ENCODE measurements at regions not wholly inside any gene's neighbourhood (a gene's known extent, or its start where the extent isn't known, plus 50 kb on each side); places are given as distances from the start of the nearest gene placed in this dataset.

DNA sequence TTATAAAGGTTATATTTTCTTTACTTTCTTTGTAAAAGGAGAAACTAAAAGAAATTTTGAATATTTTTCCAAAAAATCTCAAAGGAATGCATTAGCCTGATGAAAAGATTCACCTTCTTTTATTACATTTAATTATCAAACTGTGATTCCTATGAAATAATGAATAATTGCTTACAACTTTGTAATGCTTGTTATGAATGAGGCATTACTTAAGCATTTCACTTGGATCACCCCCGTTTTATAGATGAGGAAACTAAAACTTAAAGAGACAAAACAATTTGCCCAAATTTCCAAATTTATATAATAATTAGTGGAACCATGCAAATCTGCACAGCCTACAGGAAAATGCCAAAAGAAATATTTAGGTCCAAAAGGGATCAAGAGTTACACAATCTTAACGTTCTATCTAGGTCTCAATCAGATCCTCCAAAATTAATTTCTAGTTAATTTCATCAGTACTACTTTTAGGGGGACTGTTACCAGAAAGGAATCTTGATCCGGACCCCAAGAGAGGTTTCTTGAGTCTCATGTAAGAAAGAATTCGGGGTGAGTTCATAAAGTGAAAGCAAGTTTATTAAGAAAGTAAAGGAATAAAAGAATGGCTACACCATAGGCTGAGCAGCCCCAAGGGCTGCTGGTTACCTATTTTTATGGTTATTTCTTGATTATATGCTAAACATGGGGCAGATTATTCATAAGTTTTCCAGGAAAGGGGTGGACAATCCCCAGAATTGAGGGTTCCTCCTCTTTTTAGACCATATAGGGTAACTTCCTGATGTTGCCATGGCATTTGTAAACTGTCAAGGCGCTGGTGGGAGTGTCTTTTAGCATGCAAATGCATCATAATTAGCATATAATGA lies 288.0 kb downstream of the ADGB start:
- H3K36me3 ChIP-seq = no peaks in the 10 kb centered on the region
- no peaks in the 10 kb centered on the region for H3K4me1 ChIP-seq
- H3K27ac ChIP-seq (replicated peaks in 1 of 4) = no peak overlapping the region
- no peaks in the 10 kb centered on the region for H3K27me3 ChIP-seq
- intact Hi-C loops (cut with DNase I) = no loop called here
- H3K9me3 ChIP-seq = no peaks in the 10 kb centered on the region
- no peak for DNase-seq (ENCODE audit: extremely low spot score)
- no peak overlapping the region for H3K4me3 ChIP-seq
- no peak for TF ChIP-seq EP300 (IDR thresholded peaks at IDR 0.05)
- 82% methylated on average over 5 of the region's 5 CpGs for WGBS

DNA sequence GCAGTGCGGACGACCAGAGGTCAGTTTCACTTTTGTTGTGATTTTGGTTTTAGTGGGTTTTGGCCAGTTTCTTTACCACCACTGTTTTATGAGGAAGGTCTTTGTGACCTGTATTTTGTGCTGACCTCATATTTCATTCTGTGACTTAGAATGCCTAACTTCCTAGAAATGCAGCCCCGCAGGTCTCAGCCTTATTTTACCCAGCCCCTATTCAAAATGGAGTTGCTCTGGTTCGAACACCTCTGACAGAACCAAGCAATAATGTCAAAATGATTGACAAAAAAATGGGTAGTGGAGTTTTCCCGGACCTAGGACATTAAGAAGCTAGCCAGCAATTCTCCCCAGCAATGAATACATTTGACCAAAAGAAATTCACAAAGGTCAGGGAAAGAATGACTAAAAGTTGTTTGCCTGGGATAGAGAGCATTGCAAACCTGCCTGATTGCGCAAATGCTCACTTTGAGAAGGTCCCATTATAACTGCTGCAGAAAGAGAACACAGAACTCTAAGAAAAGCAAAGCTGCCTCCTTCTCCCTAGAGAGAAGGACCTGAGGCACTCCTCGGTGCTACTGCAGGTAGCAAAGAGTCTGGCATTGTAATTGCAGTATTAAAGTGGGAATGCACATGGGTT lies 288.8 kb downstream of the ADGB start:
- Histone ChIP-seq H3K27ac (replicated peaks in 1 of 4) (no peak overlapping the region), H3K4me3 (no peak overlapping the region), H3K27me3 (no peaks in the 10 kb centered on the region), H3K4me1 (peaks cover 0 to 5% (median 0%) of the 10 kb centered on the region in 4 donors), H3K9me3 (no peaks in the 10 kb centered on the region), H3K36me3 (no peaks in the 10 kb centered on the region)
- TF ChIP-seq, protein P1, sequence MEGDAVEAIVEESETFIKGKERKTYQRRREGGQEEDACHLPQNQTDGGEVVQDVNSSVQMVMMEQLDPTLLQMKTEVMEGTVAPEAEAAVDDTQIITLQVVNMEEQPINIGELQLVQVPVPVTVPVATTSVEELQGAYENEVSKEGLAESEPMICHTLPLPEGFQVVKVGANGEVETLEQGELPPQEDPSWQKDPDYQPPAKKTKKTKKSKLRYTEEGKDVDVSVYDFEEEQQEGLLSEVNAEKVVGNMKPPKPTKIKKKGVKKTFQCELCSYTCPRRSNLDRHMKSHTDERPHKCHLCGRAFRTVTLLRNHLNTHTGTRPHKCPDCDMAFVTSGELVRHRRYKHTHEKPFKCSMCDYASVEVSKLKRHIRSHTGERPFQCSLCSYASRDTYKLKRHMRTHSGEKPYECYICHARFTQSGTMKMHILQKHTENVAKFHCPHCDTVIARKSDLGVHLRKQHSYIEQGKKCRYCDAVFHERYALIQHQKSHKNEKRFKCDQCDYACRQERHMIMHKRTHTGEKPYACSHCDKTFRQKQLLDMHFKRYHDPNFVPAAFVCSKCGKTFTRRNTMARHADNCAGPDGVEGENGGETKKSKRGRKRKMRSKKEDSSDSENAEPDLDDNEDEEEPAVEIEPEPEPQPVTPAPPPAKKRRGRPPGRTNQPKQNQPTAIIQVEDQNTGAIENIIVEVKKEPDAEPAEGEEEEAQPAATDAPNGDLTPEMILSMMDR (IDR thresholded peaks at IDR 0.05) = no peak
- TF ChIP-seq POLR2AphosphoS5 (IDR thresholded peaks at IDR 0.05) (no peak), POLR2A (IDR thresholded peaks at IDR 0.05; ENCODE audit: low read depth) (no peak), EP300 (IDR thresholded peaks at IDR 0.05) (no peak)
- WGBS = 92% methylated on average over 7 of the region's 7 CpGs
- no peak for DNase-seq (ENCODE audit: extremely low spot score)
- intact Hi-C loops (cut with DNase I) = no loop called here

DNA sequence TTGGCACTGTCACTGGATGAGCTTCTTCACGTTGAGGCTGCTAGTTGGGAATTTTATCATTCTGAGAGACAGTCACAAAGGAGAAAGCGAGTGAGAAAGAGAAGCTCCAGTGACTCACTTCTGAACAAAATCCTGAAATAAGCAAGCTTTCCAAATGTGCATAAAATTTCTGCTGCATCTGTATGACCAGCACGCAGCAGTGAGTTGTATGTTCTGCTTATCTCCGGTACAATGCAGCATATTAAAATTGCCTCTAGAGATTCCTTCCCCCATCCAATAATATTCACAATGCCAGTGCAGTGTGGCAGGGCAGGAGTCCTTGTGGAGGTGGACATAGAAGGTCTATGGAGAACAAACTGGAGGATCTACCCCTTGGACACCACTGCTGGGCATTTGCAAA lies 290.5 kb downstream of the ADGB start:
- H3K9me3 ChIP-seq = no peaks in the 10 kb centered on the region
- 84% methylated on average over 4 of the region's 4 CpGs for WGBS
- no peak overlapping the region for H3K4me3 ChIP-seq
- H3K36me3 ChIP-seq = no peaks in the 10 kb centered on the region
- DNase-seq (ENCODE audit: extremely low spot score) = no peak
- TF ChIP-seq POLR2A (IDR thresholded peaks at IDR 0.05; ENCODE audit: low read depth) (no peak), EP300 (IDR thresholded peaks at IDR 0.05) (no peak), POLR2AphosphoS5 (IDR thresholded peaks at IDR 0.05) (no peak)
- TF ChIP-seq, protein P1 (IDR thresholded peaks at IDR 0.05) = no peak
- H3K4me1 ChIP-seq = peaks cover 0 to 5% (median 0%) of the 10 kb centered on the region in 4 donors
- intact Hi-C loops (cut with DNase I) = no loop called here
- no peak overlapping the region for H3K27ac ChIP-seq (replicated peaks in 1 of 4)
- no peaks in the 10 kb centered on the region for H3K27me3 ChIP-seq

DNA sequence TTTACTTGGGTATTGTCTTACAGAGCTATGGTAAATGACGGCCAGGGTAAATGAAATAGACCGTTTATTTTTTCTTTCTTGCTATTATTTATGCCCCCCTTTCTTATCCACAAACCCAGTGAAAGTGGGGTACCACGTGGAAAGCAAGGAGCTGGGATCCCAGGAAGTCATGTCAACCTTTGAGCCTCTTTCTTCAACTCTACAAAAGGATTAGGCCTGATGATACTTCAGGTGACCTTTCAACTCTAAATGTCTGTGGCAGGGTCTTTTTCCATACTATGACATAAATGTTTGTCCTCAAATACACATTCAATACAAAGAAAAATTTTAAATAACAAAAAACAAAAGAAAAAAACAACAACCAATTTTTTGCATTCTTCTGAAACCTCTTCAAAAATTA lies 291.4 kb downstream of the ADGB start:
- DNase-seq (ENCODE audit: extremely low spot score) = no peak
- no peak overlapping the region for H3K4me3 ChIP-seq
- H3K27me3 ChIP-seq = no peaks in the 10 kb centered on the region
- no peak overlapping the region for H3K27ac ChIP-seq (replicated peaks in 1 of 4)
- TF ChIP-seq, protein P1 (IDR thresholded peaks at IDR 0.05) = no peak
- TF ChIP-seq POLR2AphosphoS5 (IDR thresholded peaks at IDR 0.05) (no peak), EP300 (IDR thresholded peaks at IDR 0.05) (no peak), POLR2A (IDR thresholded peaks at IDR 0.05; ENCODE audit: low read depth) (no peak)
- H3K4me1 ChIP-seq = peaks cover 0 to 5% (median 0%) of the 10 kb centered on the region in 4 donors
- intact Hi-C loops (cut with DNase I) = no loop called here
- no peaks in the 10 kb centered on the region for H3K36me3 ChIP-seq
- WGBS = 91% methylated on average over 3 of the region's 3 CpGs
- no peaks in the 10 kb centered on the region for H3K9me3 ChIP-seq

DNA sequence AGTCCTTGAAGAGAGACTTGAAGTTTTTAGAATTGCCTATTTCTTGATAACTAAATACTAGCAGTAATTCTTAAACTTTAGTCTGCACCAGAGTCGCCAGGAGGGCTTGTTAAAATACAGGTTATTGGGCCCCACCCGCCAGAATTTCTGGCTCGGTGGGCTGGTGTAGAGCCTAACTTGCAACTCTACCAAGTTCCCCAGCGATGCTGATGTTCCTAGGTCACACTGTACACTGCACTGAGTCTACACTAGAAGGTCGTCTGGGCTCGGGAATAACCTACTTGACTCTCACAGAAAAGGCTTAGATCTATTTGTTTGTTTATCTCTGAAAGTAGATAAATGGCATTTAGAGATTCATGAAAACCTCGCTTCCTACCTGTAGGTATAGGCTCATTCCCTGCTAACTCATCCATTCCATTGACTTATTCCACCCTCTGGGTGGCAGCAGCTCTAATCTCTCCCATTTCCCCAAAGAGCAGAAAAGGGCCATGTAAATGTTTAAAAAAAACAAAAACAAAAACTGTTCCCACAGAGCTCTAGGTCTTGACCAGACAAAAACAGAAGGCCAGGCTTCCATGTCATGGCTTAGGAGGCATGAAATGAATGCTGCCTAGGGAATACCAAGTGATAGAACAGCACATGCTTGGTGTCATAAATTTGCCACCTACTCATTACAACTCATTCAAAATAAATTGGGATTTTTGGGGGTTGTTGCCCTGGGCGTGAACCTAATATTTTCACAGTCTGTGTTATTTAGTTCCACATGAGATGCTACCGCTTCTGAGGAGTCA lies 292.1 kb downstream of the ADGB start:
- Histone ChIP-seq H3K4me1 (peaks cover 0 to 5% (median 0%) of the 10 kb centered on the region in 4 donors), H3K9me3 (no peaks in the 10 kb centered on the region), H3K27me3 (no peaks in the 10 kb centered on the region), H3K36me3 (no peaks in the 10 kb centered on the region), H3K4me3 (no peak overlapping the region), H3K27ac (replicated peaks in 1 of 4) (no peak overlapping the region)
- intact Hi-C loops (cut with DNase I) = no loop called here
- 94% methylated on average over 9 of the region's 9 CpGs for WGBS
- no peak for DNase-seq (ENCODE audit: extremely low spot score)
- TF ChIP-seq POLR2AphosphoS5 (IDR thresholded peaks at IDR 0.05) = no peak
- no peak for TF ChIP-seq EP300 (IDR thresholded peaks at IDR 0.05)
- TF ChIP-seq, protein P1 (IDR thresholded peaks at IDR 0.05) = no peak
- no peak for TF ChIP-seq POLR2A (IDR thresholded peaks at IDR 0.05; ENCODE audit: low read depth)
